ENCODE measurements at regions not wholly inside any gene's neighbourhood (a gene's known extent, or its start where the extent isn't known, plus 50 kb on each side); places are given as distances from the start of the nearest gene placed in this dataset.

GRCh38 chr9:1202512-1203280, 152.5 kb downstream of the DMRT2 start:
- DNase-seq = no peak

GRCh38 chr9:1207686-1208085, 157.5 kb downstream of the DMRT2 start:
- no peak for DNase-seq

- DNase-seq = no peak
These were observed 158.0 kb downstream of the DMRT2 start for GRCh38 chr9:1208157-1208556.

GRCh38 chr9:1210954-1211353, 160.8 kb downstream of the DMRT2 start:
- DNase-seq = no peak

- no peak for DNase-seq
These were observed 166.4 kb downstream of the DMRT2 start for GRCh38 chr9:1216532-1216931.

GRCh38 chr9:1217076-1217475, 166.9 kb downstream of the DMRT2 start:
- no peak for DNase-seq

- DNase-seq = no peak
These were observed 169.1 kb downstream of the DMRT2 start for GRCh38 chr9:1219284-1219683.

- DNase-seq = no peak
These were observed 171.1 kb downstream of the DMRT2 start for GRCh38 chr9:1221298-1221697.

GRCh38 chr9:1222511-1222910, 172.4 kb downstream of the DMRT2 start:
- no peak for DNase-seq

GRCh38 chr9:1231998-1232919, 182.1 kb downstream of the DMRT2 start:
- no peak for DNase-seq

- DNase-seq = no peak
These were observed 183.4 kb downstream of the DMRT2 start for GRCh38 chr9:1233568-1233967.

GRCh38 chr9:1235650-1236049, 185.5 kb downstream of the DMRT2 start:
- DNase-seq = no peak

- DNase-seq = no peak
These were observed 185.9 kb downstream of the DMRT2 start for GRCh38 chr9:1236061-1236460.

- DNase-seq = no peak
These were observed 188.2 kb downstream of the DMRT2 start for GRCh38 chr9:1238407-1238806.

GRCh38 chr9:1248743-1249142, 198.6 kb downstream of the DMRT2 start:
- no peak for DNase-seq

- no peak for DNase-seq
These were observed 203.2 kb downstream of the DMRT2 start for GRCh38 chr9:1253064-1253979.

GRCh38 chr9:1254071-1254470, 203.9 kb downstream of the DMRT2 start:
- no peak for DNase-seq

GRCh38 chr9:1256178-1256577, 206.0 kb downstream of the DMRT2 start:
- no peak for DNase-seq

- no peak for DNase-seq
These were observed 211.1 kb downstream of the DMRT2 start for GRCh38 chr9:1261266-1261665.

- no peak for DNase-seq
These were observed 212.0 kb downstream of the DMRT2 start for GRCh38 chr9:1261879-1262766.

GRCh38 chr9:1267141-1267570, 217.0 kb downstream of the DMRT2 start:
- no peak for DNase-seq

- DNase-seq = no peak
These were observed 217.4 kb downstream of the DMRT2 start for GRCh38 chr9:1267581-1267980.

All from NCI-H1694 (cell line).